Right lobe of liver (tissue), 6 donors: ENCODE measurements at regions not wholly inside any gene's neighbourhood (a gene's known extent, or its start where the extent isn't known, plus 50 kb on each side); places are given as distances from the start of the nearest gene placed in this dataset.

Source experiments
- ATAC-seq, 4 donors: fragments of 200-7000 bp; cut with Tn5 transposase; one replicate each; pipeline ENCODE4 v1.9.1; 2020; ENCODE audit warnings: mild to moderate bottlenecking in 4 of 4, moderate library complexity in 4 of 4
- DNase-seq, 3 donors: peaks; one replicate each; pipeline ENCODE4 v3.0.0-alpha.2; 2020
- H3K27ac ChIP-seq, 3 donors: fragments of 200-600 bp; one replicate each; pipeline ENCODE4 v1.8.0; 2022
- H3K27me3 ChIP-seq, 2 donors: fragments of 200-600 bp; one replicate each; pipeline ENCODE4 v1.8.0; 2022
- H3K36me3 ChIP-seq, 4 donors: fragments of 200-600 bp; sonication (generic) in 1 of 4; one replicate each; pipeline versions ENCODE4 v1.5.1 to v1.8.0; 2017 to 2022; ENCODE audit warnings: control low read depth in 1 of 4
- H3K4me1 ChIP-seq, 4 donors: fragments of 200-600 bp; sonication (generic) in 1 of 4; one replicate each; pipeline versions ENCODE4 v1.5.1 to v1.8.0; 2017 to 2022; ENCODE audit warnings: control low read depth in 1 of 4
- H3K4me3 ChIP-seq, 3 donors: fragments of 200-600 bp; one replicate each; pipeline ENCODE4 v1.8.0; 2022
- H3K9me3 ChIP-seq, 4 donors: fragments of 200-600 bp; sonication (generic) in 1 of 4; one replicate each; pipeline versions ENCODE4 v1.5.1 to v1.8.0; 2017 to 2022; ENCODE audit warnings: control low read depth in 1 of 4
- CTCF ChIP-seq, 4 donors: fragments of 200-600 bp in 3 of 4; fragments of 450-650 bp in 1 of 4; IDR thresholded peaks; one replicate each; pipeline versions ENCODE4 v1.5.1 to v1.8.0; 2016 to 2022; ENCODE audit warnings: antibody characterized with exemption in 4 of 4, mild to moderate bottlenecking in 2 of 4
- POLR2A ChIP-seq: fragments of 450-650 bp; IDR thresholded peaks from one replicate; pipeline ENCODE4 v1.6.1; 2017; ENCODE audit warnings: antibody characterized with exemption, mild to moderate bottlenecking
- WGBS: methylation state at CpG from one replicate; pipeline ENCODE4 v1.1.6; 2018; ENCODE audit warnings: low coverage, low lambda C conversion rate; ENCODE audit not compliant: insufficient coverage; ENCODE audit errors: missing lambda C conversion rate; 5-methylcytosine and 5-hydroxymethylcytosine counted together
- intact Hi-C, 2 donors: fragments of 100-400 bp; cut with DNase I; formaldehyde crosslinking; loops; one replicate each; pipeline versions ENCODE4 v1.11.2 to v1.14.1; 2022
- donor health status: DM: no; HTN: yes; CAD: no.
- donor health status: DM: no; HTN: no; CAD: no.
- donor health status: DM: no; HTN: no; CAD: no.
- donor health status: DM: no; HTN: yes; CAD: no.
- donor health status: DM: no; HTN: yes; CAD: no.

- no peak for TF ChIP-seq CTCF (IDR thresholded peaks at IDR 0.05)
- TF ChIP-seq POLR2A = no peak
- 68% methylated on average over 3 of the region's 3 CpGs for WGBS
- no peak for DNase-seq
- Histone ChIP-seq H3K4me3 (no peak overlapping the region), H3K36me3 (no peaks in the 10 kb centered on the region), H3K9me3 (no peaks in the 10 kb centered on the region), H3K4me1 (no peaks in the 10 kb centered on the region), H3K27ac (no peak overlapping the region), H3K27me3 (no peaks in the 10 kb centered on the region)
- intact Hi-C loops = no loop called here
- no peak for ATAC-seq
Observed at GRCh38 chr18:8517276-8517675, 92.0 kb upstream of the RAB12 start.

GRCh38 chr18:8519102-8519501, 90.1 kb upstream of the RAB12 start:
- intact Hi-C loops = no loop called here
- no peaks in the 10 kb centered on the region for H3K4me1 ChIP-seq
- H3K36me3 ChIP-seq = no peaks in the 10 kb centered on the region
- DNase-seq (no peak), ATAC-seq (no peak)
- H3K27ac ChIP-seq = no peak overlapping the region
- TF ChIP-seq CTCF (IDR thresholded peaks at IDR 0.05) (no peak), POLR2A (no peak)
- no peaks in the 10 kb centered on the region for H3K9me3 ChIP-seq
- no peak overlapping the region for H3K4me3 ChIP-seq
- H3K27me3 ChIP-seq = no peaks in the 10 kb centered on the region
- WGBS = 11% methylated on average over 2 of the region's 2 CpGs

GRCh38 chr18:8520266-8520665, 89.0 kb upstream of the RAB12 start:
- H3K27me3 ChIP-seq = no peaks in the 10 kb centered on the region
- no peak for ATAC-seq
- H3K36me3 ChIP-seq = no peaks in the 10 kb centered on the region
- TF ChIP-seq POLR2A (no peak), CTCF (IDR thresholded peaks at IDR 0.05) (no peak)
- no peaks in the 10 kb centered on the region for H3K4me1 ChIP-seq
- DNase-seq = no peak
- intact Hi-C loops = no loop called here
- no peak overlapping the region for H3K4me3 ChIP-seq
- 80% methylated on average over 1 of the region's 1 CpG for WGBS
- no peaks in the 10 kb centered on the region for H3K9me3 ChIP-seq
- H3K27ac ChIP-seq = no peak overlapping the region

GRCh38 chr18:8522756-8523155, 86.5 kb upstream of the RAB12 start:
- intact Hi-C loops = no loop called here
- no peaks in the 10 kb centered on the region for H3K36me3 ChIP-seq
- 100% methylated on average over 1 of the region's 4 CpGs for WGBS
- ATAC-seq = no peak
- no peak overlapping the region for H3K4me3 ChIP-seq
- no peaks in the 10 kb centered on the region for H3K9me3 ChIP-seq
- H3K4me1 ChIP-seq = no peaks in the 10 kb centered on the region
- no peaks in the 10 kb centered on the region for H3K27me3 ChIP-seq
- H3K27ac ChIP-seq = no peak overlapping the region
- TF ChIP-seq POLR2A (no peak), CTCF (IDR thresholded peaks at IDR 0.05) (no peak)
- DNase-seq = no peak

GRCh38 chr18:8525692-8526091, 83.5 kb upstream of the RAB12 start:
- peak in 1 of 4 donors; percentile 22 for ATAC-seq
- Histone ChIP-seq H3K4me1 (no peaks in the 10 kb centered on the region), H3K36me3 (no peaks in the 10 kb centered on the region), H3K27me3 (no peaks in the 10 kb centered on the region), H3K27ac (no peak overlapping the region), H3K4me3 (no peak overlapping the region), H3K9me3 (no peaks in the 10 kb centered on the region)
- DNase-seq = no peak
- WGBS = 30% methylated on average over 4 of the region's 6 CpGs
- TF ChIP-seq POLR2A = no peak
- TF ChIP-seq CTCF (IDR thresholded peaks at IDR 0.05) = no peak
- intact Hi-C loops = no loop called here
